Kidney (tissue), 13 donors: ENCODE measurements at regions not wholly inside any gene's neighbourhood (a gene's known extent, or its start where the extent isn't known, plus 50 kb on each side); places are given as distances from the start of the nearest gene placed in this dataset.

Experiments
- DNase-seq, 5 donors: peaks; one replicate each; pipeline ENCODE4 v3.0.0-alpha.2; 2013 to 2020
- FAIRE-seq: peaks from 2 replicates; lab custom pipeline; 2012; peaks lifted over from hg19 to GRCh38; lab: Jason Lieb, UNC
- H3K27ac ChIP-seq, 2 donors: one replicate each; pipeline ENCODE4 v1.7.0; 2013; ENCODE audit warnings: low read depth in 2 of 2, low read length in 2 of 2, inconsistent platforms in 1 of 2
- H3K27me3 ChIP-seq: one replicate; pipeline ENCODE4 v1.7.1; 2013; ENCODE audit warnings: low read length, inconsistent platforms; ENCODE audit not compliant: control insufficient read depth, insufficient read depth
- H3K36me3 ChIP-seq, 3 donors: one replicate each; pipeline versions ENCODE4 v1.7.0 to v1.7.1; 2013; ENCODE audit warnings: low read length in 3 of 3, control low read depth in 1 of 3, inconsistent platforms in 1 of 3; ENCODE audit not compliant: insufficient read depth in 3 of 3, control insufficient read depth in 2 of 3
- H3K4me1 ChIP-seq, 3 donors: one replicate each; pipeline versions ENCODE4 v1.7.0 to v1.7.1; 2013; ENCODE audit warnings: low read length in 3 of 3, inconsistent platforms in 1 of 3, low read depth in 1 of 3; ENCODE audit not compliant: control insufficient read depth in 2 of 3, insufficient read depth in 2 of 3
- H3K4me3 ChIP-seq, 3 donors: one replicate each; pipeline versions ENCODE4 v1.7.0 to v1.8.1; 2013; ENCODE audit warnings: low read length in 3 of 3, control low read depth in 1 of 3, inconsistent platforms in 1 of 3
- H3K9ac ChIP-seq, 3 donors: one replicate each; pipeline versions ENCODE4 v1.7.0 to v1.7.1; 2013; ENCODE audit warnings: low read length in 3 of 3, control low read depth in 1 of 3, inconsistent platforms in 1 of 3
- H3K9me3 ChIP-seq, 3 donors: one replicate each; pipeline versions ENCODE4 v1.7.0 to v1.7.1; 2013; ENCODE audit warnings: low read length in 3 of 3, control low read depth in 1 of 3, inconsistent platforms in 1 of 3; ENCODE audit not compliant: control insufficient read depth in 2 of 3, insufficient read depth in 1 of 3
- intact Hi-C: fragments of 100-400 bp; cut with DNase I; formaldehyde crosslinking; loops from one replicate; pipeline ENCODE4 v1.11.1; 2022
- TF ChIP-seq, protein P1 (sequence below): IDR thresholded peaks from 3 replicates; pipeline ENCODE4 v1.5.1; 2012; ENCODE audit warnings: mild to moderate bottlenecking, moderate library complexity, borderline replicate concordance; ENCODE audit not compliant: insufficient read depth; ENCODE audit errors: extremely low read depth
- donor health status: control.
- donor health status: control.
- donor health status: control.
- donor health status: control.
- donor health status: control.
- donor health status: DM: yes; HTN: yes; CAD: no.
- donor health status: Normal renal cell carcinoma (clear cell type).

DNA sequence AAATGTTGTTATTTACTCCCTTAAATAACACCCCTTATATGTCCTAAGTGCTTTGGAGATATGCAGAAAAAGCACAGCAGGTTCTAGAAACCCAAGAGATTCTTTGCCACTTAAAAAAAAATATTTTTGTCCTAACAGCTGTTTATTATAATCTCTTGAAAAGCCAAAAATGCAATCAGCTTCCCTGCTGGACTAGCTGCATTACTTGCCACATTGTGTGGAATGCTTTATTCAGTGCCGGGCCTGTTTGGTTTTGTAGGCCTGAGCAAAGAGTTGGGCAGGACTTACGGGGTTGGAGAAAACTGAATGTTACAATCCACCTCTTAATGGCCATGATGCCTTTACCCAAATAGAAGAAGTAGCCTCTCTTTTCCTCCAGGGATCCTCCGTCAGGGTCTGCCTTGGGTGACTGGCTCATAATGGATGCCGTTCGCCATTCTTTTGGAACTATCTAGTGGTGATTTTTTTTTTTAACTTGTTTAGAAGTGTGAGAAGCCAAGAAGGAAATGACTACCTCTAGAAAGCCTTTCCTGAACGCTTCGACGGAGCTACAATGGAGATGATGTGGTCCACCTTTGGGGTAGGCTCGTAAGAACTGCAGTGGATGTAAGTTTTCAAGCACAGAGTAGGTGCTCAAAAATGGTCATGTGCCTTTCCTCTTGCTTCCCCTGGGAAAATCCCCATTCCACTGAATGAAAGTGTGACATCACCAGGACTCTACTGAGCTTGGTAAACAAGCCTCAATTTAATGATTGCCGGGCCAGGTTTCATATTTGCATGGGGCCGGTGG, 241.3 kb upstream of the NCAM1 start:
- Histone ChIP-seq H3K9me3 (no peaks in the 10 kb centered on the region), H3K4me3 (no peak overlapping the region), H3K36me3 (no peaks in the 10 kb centered on the region), H3K27me3 (no peaks in the 10 kb centered on the region), H3K4me1 (no peaks in the 10 kb centered on the region), H3K9ac (no peak overlapping the region), H3K27ac (no peak overlapping the region)
- no peak for DNase-seq
- TF ChIP-seq, protein P1, sequence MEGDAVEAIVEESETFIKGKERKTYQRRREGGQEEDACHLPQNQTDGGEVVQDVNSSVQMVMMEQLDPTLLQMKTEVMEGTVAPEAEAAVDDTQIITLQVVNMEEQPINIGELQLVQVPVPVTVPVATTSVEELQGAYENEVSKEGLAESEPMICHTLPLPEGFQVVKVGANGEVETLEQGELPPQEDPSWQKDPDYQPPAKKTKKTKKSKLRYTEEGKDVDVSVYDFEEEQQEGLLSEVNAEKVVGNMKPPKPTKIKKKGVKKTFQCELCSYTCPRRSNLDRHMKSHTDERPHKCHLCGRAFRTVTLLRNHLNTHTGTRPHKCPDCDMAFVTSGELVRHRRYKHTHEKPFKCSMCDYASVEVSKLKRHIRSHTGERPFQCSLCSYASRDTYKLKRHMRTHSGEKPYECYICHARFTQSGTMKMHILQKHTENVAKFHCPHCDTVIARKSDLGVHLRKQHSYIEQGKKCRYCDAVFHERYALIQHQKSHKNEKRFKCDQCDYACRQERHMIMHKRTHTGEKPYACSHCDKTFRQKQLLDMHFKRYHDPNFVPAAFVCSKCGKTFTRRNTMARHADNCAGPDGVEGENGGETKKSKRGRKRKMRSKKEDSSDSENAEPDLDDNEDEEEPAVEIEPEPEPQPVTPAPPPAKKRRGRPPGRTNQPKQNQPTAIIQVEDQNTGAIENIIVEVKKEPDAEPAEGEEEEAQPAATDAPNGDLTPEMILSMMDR, result no peak
- intact Hi-C loops, result no loop called here
- no peak for FAIRE-seq

DNA sequence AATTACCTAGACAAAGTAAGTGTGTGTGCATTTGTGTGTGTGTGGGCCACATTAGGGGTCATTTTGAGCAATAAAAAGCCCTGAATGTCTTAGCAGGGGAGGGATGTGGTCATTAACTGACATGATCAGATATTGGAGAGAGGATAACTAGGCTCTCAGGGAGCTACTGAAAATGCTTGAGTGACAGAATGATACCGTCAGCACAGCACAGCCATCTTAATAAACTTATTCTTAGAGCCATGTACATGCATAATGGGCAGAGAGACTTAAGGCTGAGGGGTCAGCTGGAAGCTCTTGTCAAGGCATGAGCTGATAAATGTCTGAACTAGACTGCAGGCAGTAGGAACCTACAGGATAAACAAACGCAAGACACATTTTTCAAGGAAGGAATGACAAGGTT, 239.1 kb upstream of the NCAM1 start:
- TF ChIP-seq, protein P1, result no peak
- no peaks in the 10 kb centered on the region for H3K27me3 ChIP-seq
- no peaks in the 10 kb centered on the region for H3K9me3 ChIP-seq
- H3K4me1 ChIP-seq, result no peaks in the 10 kb centered on the region
- FAIRE-seq (no peak), DNase-seq (no peak)
- intact Hi-C loops, result no loop called here
- H3K36me3 ChIP-seq, result no peaks in the 10 kb centered on the region
- no peak overlapping the region for H3K4me3 ChIP-seq
- no peak overlapping the region for H3K9ac ChIP-seq
- H3K27ac ChIP-seq, result no peak overlapping the region

DNA sequence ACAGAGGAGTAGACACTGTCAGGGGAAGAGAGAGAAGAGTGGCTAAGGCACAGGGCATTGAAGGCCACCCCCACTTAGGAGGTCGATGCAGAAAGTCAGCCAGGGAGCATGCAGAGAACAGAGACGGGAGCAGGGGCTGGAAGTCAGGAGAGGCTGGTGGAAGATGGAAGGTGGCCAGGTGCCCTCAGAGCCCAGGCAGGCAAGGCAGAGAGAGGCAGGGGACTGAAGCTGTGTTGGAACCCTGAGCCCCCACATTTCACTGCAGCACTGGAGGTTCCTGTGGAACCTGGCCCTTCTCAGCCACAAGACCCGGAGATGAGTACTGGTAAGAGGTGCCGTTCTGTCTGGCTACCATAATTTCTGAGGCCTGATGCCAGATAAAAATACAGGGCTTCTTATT, 238.3 kb upstream of the NCAM1 start:
- H3K9me3 ChIP-seq, result no peaks in the 10 kb centered on the region
- no peak for FAIRE-seq
- no peak overlapping the region for H3K4me3 ChIP-seq
- no peaks in the 10 kb centered on the region for H3K4me1 ChIP-seq
- H3K27me3 ChIP-seq, result no peaks in the 10 kb centered on the region
- no peak overlapping the region for H3K27ac ChIP-seq
- TF ChIP-seq, protein P1, result no peak
- no peak for DNase-seq
- H3K36me3 ChIP-seq, result no peaks in the 10 kb centered on the region
- intact Hi-C loops, result no loop called here
- H3K9ac ChIP-seq, result no peak overlapping the region
